Natural killer cell (primary cell): ENCODE measurements at regions not wholly inside any gene's neighbourhood (a gene's known extent, or its start where the extent isn't known, plus 50 kb on each side); places are given as distances from the start of the nearest gene placed in this dataset.

Experiments
- ATAC-seq, 3 donors: fragments of 150-1000 bp in 2 of 3; fragments of 200-7000 bp in 1 of 3; cut with Tn5 transposase; 1 replicate in 1 of 3; 2 replicates in 2 of 3; pipeline ENCODE4 v1.10.0; 2021; ENCODE audit warnings: mild to moderate bottlenecking in 2 of 3, moderate library complexity in 2 of 3
- DNase-seq, 2 donors: peaks; one replicate each; pipeline versions ENCODE4 v3.0.0 to v3.0.0-alpha.2; 2013 to 2021; ENCODE audit warnings: mixed read lengths in 1 of 2
- H3K27ac ChIP-seq: one replicate; pipeline ENCODE4 v1.5.1; 2013; ENCODE audit warnings: mild to moderate bottlenecking, low read length
- H3K27me3 ChIP-seq: one replicate; pipeline ENCODE4 v1.6.1; 2013; ENCODE audit warnings: low read length; ENCODE audit not compliant: control insufficient read depth, insufficient read depth
- H3K36me3 ChIP-seq: one replicate; pipeline ENCODE4 v1.6.1; 2013; ENCODE audit warnings: low read length; ENCODE audit not compliant: control insufficient read depth, insufficient read depth
- H3K4me1 ChIP-seq: one replicate; pipeline ENCODE4 v1.6.1; 2013; ENCODE audit warnings: low read length; ENCODE audit not compliant: control insufficient read depth, insufficient read depth
- H3K4me3 ChIP-seq: one replicate; pipeline ENCODE4 v1.5.1; 2013; ENCODE audit warnings: low read length
- H3K9me3 ChIP-seq: one replicate; pipeline ENCODE4 v1.6.1; 2013; ENCODE audit warnings: low read length; ENCODE audit not compliant: control insufficient read depth, insufficient read depth
- H3K27ac Mint-ChIP-seq, 2 donors: one replicate each; pipeline ENCODE4 v1.8.0; 2022; ENCODE audit warnings: mild to moderate bottlenecking in 2 of 2, mixed read lengths in 2 of 2, moderate library complexity in 1 of 2
- H3K27me3 Mint-ChIP-seq, 2 donors: one replicate each; pipeline ENCODE4 v1.8.0; 2022; ENCODE audit warnings: low read depth in 2 of 2, mixed read lengths in 2 of 2
- H3K36me3 Mint-ChIP-seq: one replicate; pipeline ENCODE4 v1.8.0; 2022; ENCODE audit warnings: mixed read lengths
- H3K4me1 Mint-ChIP-seq, 2 donors: one replicate each; pipeline ENCODE4 v1.8.0; 2022; ENCODE audit warnings: mixed read lengths in 2 of 2
- H3K4me3 Mint-ChIP-seq: one replicate; pipeline ENCODE4 v1.8.0; 2022; ENCODE audit warnings: mild to moderate bottlenecking, moderate library complexity, mixed read lengths
- H3K9me3 Mint-ChIP-seq, 2 donors: one replicate each; pipeline ENCODE4 v1.8.0; 2022; ENCODE audit warnings: mixed read lengths in 2 of 2
- WGBS: methylation state at CpG from one replicate; pipeline ENCODE4 v1.1.7; 2013; ENCODE audit warnings: missing lambda C conversion rate; ENCODE audit not compliant: insufficient coverage; 5-methylcytosine and 5-hydroxymethylcytosine counted together
- intact Hi-C: fragments of 100-400 bp; cut with micrococcal nuclease; formaldehyde crosslinking; loops from one replicate; pipeline ENCODE4 v1.14.2; 2022
- TF ChIP-seq, protein P1 (sequence below): fragments of 200-600 bp; IDR thresholded peaks from one replicate; pipeline ENCODE4 v1.8.0; 2022; ENCODE audit warnings: antibody characterized with exemption

DNA sequence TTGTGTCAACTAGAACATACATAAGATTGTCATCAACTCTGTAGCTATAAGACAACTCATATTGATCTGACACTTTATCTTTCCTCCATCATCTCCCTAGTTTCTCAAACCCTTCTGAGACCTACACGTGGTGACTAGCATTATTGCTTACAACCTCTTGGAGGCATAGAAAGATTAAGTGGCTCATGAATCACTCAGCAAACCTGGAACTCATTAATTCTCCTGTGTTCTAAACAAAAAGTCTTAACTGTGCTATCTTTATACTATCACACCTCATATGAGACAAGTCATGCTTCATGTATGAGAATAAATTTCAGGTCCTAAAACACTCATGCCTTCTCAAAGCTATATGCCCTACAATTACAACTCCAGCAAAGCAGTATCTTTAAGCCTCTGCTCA lies 408.6 kb upstream of the SYT1 start:
- Histone ChIP-seq H3K4me1 (no peaks in the 10 kb centered on the region), H3K9me3 (no peaks in the 10 kb centered on the region), H3K27me3 (no peaks in the 10 kb centered on the region), H3K4me3 (no peak overlapping the region), H3K27ac (no peak overlapping the region), H3K36me3 (no peaks in the 10 kb centered on the region)
- TF ChIP-seq, protein P1, sequence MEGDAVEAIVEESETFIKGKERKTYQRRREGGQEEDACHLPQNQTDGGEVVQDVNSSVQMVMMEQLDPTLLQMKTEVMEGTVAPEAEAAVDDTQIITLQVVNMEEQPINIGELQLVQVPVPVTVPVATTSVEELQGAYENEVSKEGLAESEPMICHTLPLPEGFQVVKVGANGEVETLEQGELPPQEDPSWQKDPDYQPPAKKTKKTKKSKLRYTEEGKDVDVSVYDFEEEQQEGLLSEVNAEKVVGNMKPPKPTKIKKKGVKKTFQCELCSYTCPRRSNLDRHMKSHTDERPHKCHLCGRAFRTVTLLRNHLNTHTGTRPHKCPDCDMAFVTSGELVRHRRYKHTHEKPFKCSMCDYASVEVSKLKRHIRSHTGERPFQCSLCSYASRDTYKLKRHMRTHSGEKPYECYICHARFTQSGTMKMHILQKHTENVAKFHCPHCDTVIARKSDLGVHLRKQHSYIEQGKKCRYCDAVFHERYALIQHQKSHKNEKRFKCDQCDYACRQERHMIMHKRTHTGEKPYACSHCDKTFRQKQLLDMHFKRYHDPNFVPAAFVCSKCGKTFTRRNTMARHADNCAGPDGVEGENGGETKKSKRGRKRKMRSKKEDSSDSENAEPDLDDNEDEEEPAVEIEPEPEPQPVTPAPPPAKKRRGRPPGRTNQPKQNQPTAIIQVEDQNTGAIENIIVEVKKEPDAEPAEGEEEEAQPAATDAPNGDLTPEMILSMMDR = no peak
- H3K4me1 Mint-ChIP-seq = no peaks in the 10 kb centered on the region
- no peaks in the 10 kb centered on the region for H3K27me3 Mint-ChIP-seq
- H3K36me3 Mint-ChIP-seq = no peaks in the 10 kb centered on the region
- WGBS = 68% methylated on average over 1 of the region's 1 CpG
- H3K27ac Mint-ChIP-seq = no peak overlapping the region
- ATAC-seq (no peak), DNase-seq (no peak)
- peaks cover 10 to 21% of the 10 kb centered on the region in 2 donors for H3K9me3 Mint-ChIP-seq
- H3K4me3 Mint-ChIP-seq = no peak overlapping the region
- intact Hi-C loops = no loop called here

- Mint-ChIP-seq H3K27me3 (no peaks in the 10 kb centered on the region), H3K4me3 (no peak overlapping the region), H3K9me3 (peaks cover 9 to 21% of the 10 kb centered on the region in 2 donors), H3K4me1 (no peaks in the 10 kb centered on the region), H3K27ac (no peak overlapping the region), H3K36me3 (no peaks in the 10 kb centered on the region)
- H3K27ac ChIP-seq = no peak overlapping the region
- DNase-seq = no peak
- WGBS = 100% methylated on average over 1 of the region's 1 CpG
- ATAC-seq = no peak
- no peaks in the 10 kb centered on the region for H3K9me3 ChIP-seq
- no peaks in the 10 kb centered on the region for H3K36me3 ChIP-seq
- no peaks in the 10 kb centered on the region for H3K4me1 ChIP-seq
- intact Hi-C loops = no loop called here
- H3K27me3 ChIP-seq = no peaks in the 10 kb centered on the region
- TF ChIP-seq, protein P1 = no peak
- H3K4me3 ChIP-seq = no peak overlapping the region
Measured at GRCh38 chr12:78457938-78458337, 406.6 kb upstream of the SYT1 start.

DNA sequence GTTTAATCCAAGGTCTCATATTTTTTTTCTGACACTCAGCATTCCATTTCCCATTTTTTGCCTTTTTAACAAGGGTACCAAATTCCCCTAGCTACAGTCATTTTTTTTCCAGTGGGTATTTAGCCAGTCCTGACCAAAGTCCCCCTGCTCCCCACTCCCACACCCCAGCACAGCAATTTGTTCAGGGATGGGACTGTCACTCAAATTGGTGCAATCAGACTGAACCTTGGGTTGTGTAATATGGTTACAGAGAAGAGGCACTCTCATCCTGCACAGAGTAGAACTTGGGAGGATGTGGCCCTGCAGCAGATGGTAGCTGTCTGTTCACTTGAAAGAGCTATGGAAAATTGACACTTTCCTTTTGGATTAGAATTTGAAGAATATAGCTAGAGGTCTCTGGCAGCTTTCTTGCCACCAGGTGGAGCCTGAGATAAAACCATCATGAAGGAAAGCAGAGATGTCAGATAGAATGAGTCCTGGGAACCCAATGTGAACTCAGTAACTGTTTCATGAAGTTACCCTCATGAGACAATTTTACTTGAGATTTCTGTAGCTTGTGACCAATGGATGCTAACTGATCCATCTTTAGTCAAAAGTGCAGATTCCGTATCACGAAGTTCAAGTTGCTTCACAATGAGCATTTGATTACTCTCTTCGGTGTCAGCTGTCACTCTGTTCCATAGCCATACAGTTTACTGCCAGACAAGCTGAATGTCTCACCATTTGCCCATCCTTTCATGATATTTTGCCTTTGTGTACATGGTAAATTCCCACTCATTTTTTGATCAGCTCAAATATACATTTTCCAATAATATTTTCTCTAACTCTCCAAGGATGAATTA lies 394.0 kb upstream of the SYT1 start:
- H3K4me3 Mint-ChIP-seq = no peak overlapping the region
- ATAC-seq = no peak
- TF ChIP-seq, protein P1 = no peak
- no peak for DNase-seq
- Histone ChIP-seq H3K27ac (no peak overlapping the region), H3K27me3 (no peaks in the 10 kb centered on the region), H3K4me3 (no peak overlapping the region), H3K4me1 (no peaks in the 10 kb centered on the region), H3K9me3 (no peaks in the 10 kb centered on the region), H3K36me3 (no peaks in the 10 kb centered on the region)
- peaks cover 5 to 7% of the 10 kb centered on the region in 2 donors for H3K9me3 Mint-ChIP-seq
- H3K27ac Mint-ChIP-seq = no peak overlapping the region
- H3K36me3 Mint-ChIP-seq = no peaks in the 10 kb centered on the region
- intact Hi-C loops = no loop called here
- H3K4me1 Mint-ChIP-seq = no peaks in the 10 kb centered on the region
- no peaks in the 10 kb centered on the region for H3K27me3 Mint-ChIP-seq
- WGBS = 90% methylated on average over 3 of the region's 3 CpGs

DNA sequence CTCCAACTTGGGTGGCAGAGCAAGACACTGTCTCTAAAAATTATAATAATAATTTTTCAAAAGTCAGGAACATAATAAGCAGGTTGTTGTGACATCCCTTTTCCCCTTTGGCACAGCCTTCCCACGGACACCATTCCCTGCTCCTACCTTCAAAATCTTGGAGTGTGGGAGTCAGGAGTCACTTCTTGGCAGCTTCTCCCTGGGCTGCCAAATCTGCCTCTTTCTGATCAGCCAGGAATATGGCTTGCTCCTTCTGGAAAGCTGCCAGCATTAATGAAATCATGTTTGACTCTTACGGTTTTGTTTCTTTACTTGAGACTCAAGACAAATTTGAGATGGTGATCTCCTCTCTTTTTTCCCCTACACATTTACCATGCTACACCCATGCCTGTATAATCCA lies 391.4 kb upstream of the SYT1 start:
- Histone ChIP-seq H3K9me3 (peaks cover 10% of the 10 kb centered on the region), H3K27me3 (no peaks in the 10 kb centered on the region), H3K27ac (no peak overlapping the region), H3K36me3 (no peaks in the 10 kb centered on the region), H3K4me3 (no peak overlapping the region), H3K4me1 (no peaks in the 10 kb centered on the region)
- H3K4me3 Mint-ChIP-seq = no peak overlapping the region
- intact Hi-C loops = no loop called here
- H3K27ac Mint-ChIP-seq = no peak overlapping the region
- H3K4me1 Mint-ChIP-seq = no peaks in the 10 kb centered on the region
- TF ChIP-seq, protein P1 = no peak
- no peaks in the 10 kb centered on the region for H3K36me3 Mint-ChIP-seq
- H3K9me3 Mint-ChIP-seq = peaks cover 4 to 5% of the 10 kb centered on the region in 2 donors
- no peak for ATAC-seq
- WGBS = 54% methylated on average over 2 of the region's 2 CpGs
- no peaks in the 10 kb centered on the region for H3K27me3 Mint-ChIP-seq
- no peak for DNase-seq
